HG02938 (cell line): ENCODE measurements at regions not wholly inside any gene's neighbourhood (a gene's known extent, or its start where the extent isn't known, plus 50 kb on each side); places are given as distances from the start of the nearest gene placed in this dataset.
"Not testable (repeated sequence)": the region's sequence is repeated elsewhere in the genome, so short reads cannot be mapped to it uniquely, and the experiment has no call there.

ENCODE experiments used
- ATAC-seq: cut with Tn5 transposase; IDR thresholded peaks from one replicate; pipeline ENCODE4 v1.9.1; 2021; ENCODE audit warnings: mild to moderate bottlenecking, moderate library complexity; ENCODE audit not compliant: unreplicated experiment

DNA sequence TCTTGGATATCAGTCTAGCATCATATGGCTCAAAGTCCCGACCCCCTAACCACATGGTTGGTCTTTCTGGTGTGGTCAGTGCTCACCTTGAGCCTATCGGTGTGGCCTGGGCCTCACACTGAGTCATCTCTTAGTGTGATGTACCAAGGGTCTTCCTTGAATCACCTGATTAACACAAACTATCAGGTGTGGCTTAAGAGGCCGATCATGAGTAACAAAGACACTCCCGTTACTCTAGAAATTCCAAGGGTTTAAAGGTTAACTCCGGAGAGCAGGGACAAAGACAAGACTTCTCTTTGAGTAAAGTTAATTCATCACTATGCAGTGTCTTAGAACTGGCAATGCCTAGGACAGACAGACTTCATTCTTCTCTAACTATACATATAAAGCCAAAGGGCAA, 52.3 kb upstream of the ARMC3 start:
- ATAC-seq = no peak

GRCh38 chr10:22874189-22874854, 53.5 kb upstream of the ARMC3 start:
- ATAC-seq = no peak

GRCh38 chr10:22856444-22857074, 71.3 kb upstream of the ARMC3 start:
- ATAC-seq = peak; percentile 67

DNA sequence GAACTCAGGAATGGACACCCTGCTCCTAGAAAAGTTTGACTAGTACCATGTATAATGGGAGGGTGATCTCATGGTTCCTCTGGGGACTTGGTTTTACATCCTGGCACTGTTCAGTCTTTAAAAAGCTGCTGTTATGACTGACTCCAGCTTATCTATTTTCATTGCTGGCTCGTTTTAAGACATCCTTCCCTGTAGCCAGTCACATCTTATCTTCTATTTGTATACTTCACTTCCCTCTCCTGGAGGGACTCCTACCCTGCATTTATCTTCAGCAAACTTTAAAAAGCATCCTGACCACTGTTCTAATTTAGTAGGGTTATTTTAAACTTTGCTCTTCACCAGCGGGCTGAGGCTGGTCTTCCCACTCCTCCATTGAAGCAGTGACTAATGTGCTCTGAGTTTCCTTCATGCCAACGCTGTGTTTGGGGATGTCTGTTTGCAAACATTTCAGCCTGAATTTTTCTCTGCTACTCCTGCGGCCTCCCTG, 72.9 kb upstream of the ARMC3 start:
- no peak for ATAC-seq

GRCh38 chr10:22853906-22854447, 73.9 kb upstream of the ARMC3 start:
- no peak for ATAC-seq

DNA sequence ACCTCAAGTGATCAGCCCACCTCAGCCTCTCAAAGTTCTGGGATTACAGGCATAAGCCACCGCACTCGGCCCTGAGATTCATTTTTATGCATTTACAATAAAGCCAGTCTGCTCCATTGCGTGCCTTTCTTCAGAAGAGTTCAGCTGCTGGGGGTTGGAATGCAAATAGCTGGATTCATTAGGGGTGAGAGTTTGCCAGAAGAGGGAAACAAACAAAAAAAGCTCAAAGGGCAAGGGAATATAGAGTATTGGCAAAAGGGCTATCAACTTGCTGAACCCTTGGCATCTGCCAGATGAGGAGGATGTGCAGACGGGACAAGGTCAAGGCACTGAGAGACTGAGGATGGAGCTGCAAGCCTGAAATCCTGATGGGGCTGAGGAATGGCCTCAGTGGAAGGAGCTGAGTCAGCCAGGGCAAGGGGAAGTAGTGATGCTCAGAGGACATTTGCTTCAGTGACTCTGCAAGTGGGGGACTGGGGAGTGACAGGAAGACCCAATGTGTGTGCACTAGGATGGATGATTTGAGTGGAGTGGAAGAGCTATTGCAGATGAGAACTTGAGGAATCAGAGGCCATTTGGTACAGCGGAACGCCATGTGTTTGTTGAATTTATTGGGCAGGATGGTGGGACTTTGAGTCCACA, 75.0 kb upstream of the ARMC3 start:
- no peak for ATAC-seq

GRCh38 chr10:22851865-22852239, 76.0 kb upstream of the ARMC3 start:
- ATAC-seq = no peak

GRCh38 chr10:22850541-22850940, 77.3 kb upstream of the ARMC3 start:
- no peak for ATAC-seq

GRCh38 chr10:22849077-22849805, 78.6 kb upstream of the ARMC3 start:
- ATAC-seq = no peak

DNA sequence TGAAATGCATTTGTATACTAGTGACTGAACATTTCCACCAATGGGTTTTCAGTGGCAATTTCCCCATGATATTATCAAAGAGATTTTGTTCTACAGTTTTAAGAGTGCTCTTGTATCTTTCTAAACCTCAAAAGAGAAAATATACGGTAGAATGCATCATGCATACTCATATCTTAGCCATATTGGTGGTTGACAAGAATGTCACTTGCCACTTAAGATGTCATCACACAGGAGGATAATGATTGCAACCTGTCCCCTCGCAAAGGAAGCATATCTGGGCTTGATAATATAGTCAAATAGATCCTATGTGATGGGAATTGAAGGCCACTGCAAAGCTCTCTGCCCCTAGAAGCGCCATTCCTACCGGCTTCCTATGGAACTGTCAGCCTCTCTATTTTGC, 79.3 kb upstream of the ARMC3 start:
- no peak for ATAC-seq

- ATAC-seq = no peak
These were observed 81.6 kb upstream of the ARMC3 start for GRCh38 chr10:22846294-22846693.

- no peak for ATAC-seq
These were observed 88.2 kb upstream of the ARMC3 start for GRCh38 chr10:22839639-22840038.

- ATAC-seq = no peak
These were observed 90.1 kb upstream of the ARMC3 start for GRCh38 chr10:22837771-22838170.

DNA sequence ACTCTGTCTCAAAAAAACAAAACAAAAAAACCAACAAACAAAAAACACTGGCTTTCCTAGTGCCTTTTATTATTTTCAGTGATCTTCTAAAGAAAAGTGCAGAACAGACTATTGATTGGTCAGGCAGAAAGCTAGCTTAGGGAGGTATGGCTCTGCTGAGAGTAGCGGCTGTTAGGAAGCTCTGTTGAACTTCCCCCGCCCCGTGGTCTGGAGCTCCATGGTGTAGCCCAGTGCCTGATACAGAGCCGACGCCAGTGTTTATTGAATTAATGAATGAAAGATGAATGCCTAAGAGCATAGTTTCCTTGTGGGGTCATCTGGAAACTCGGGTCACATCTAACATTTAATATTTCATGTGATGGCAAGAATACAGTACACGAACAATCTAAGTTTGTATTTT, 90.5 kb upstream of the ARMC3 start:
- ATAC-seq = no peak

- no peak for ATAC-seq
These were observed 93.4 kb upstream of the ARMC3 start for GRCh38 chr10:22834471-22834870.

DNA sequence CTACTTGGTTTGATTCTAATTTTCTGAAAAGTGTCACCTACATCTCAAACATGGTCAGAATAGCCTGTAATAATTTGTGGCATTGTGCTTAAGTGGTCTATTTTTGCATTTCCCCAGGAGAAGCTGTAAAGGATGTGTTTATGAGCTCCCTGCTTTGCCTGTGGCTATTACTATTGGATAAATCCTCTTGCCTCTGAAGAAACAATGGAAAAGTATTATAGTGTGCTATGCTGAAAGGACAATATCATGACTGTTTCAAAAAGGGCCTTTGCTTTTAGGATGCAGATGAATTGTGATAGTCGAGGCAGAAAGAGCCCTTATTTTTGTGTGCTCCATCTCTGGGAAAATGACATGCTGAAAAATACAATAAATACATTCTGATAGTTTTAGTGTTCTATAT, 94.1 kb upstream of the ARMC3 start:
- ATAC-seq = no peak

DNA sequence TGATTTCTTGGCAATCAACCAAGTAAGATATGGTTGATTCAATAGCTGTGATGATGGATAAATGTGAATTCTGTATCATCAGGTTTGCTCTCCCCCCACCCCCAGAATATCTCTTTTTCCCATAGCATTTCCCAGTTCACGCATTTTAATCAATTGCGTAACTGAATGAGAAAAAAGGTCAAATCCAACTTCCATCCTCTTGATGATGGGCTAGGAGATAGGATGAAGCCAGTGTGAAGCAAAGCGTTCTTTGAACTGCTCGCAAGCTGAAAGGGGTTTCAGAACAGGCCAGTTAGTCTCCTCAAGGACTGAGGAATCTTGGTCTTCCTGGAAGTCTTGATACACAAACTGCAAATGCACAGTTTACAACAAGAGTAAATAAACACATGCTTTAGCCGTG, 94.5 kb upstream of the ARMC3 start:
- ATAC-seq = no peak

DNA sequence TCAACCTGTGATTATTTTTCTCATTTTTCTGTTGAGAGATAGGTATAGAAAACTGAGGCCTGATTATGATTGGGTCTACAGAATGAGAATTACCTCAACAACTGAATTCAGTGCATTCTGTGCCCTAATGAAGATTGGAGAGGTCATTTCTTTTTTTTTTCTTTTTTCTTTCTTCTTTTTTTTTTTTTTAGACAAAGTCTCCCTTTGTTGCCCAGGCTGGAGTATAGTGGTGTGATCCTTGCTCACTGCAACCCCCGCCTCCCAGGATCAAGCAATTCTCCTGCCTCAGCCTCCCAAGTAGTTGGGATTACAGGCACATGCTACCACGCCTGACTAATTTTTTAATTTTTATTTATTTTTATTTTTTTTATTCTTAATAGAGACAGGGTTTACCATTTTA, 95.0 kb upstream of the ARMC3 start:
- ATAC-seq = no peak

GRCh38 chr10:22832066-22832602, 95.7 kb upstream of the ARMC3 start:
- ATAC-seq = no peak

DNA sequence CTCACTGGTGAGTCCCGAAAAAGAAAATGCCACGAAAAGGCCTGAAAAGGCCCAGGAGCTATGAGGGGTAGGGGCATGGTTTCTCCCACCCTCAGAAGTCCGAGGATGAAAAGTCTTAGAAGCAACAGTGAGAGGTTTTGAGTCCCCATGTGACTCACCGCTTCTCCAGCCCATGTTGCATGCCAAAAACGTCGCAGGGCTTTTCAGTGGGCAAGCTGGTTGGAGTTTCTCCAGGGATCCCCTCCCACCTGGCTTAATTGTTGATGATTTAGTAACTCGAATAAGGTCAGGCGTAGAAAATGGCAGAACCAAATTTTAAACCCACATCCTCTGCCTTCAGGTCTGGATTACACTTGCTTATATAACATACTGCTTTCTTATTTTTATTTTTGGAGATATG, 96.3 kb upstream of the ARMC3 start:
- ATAC-seq = no peak

DNA sequence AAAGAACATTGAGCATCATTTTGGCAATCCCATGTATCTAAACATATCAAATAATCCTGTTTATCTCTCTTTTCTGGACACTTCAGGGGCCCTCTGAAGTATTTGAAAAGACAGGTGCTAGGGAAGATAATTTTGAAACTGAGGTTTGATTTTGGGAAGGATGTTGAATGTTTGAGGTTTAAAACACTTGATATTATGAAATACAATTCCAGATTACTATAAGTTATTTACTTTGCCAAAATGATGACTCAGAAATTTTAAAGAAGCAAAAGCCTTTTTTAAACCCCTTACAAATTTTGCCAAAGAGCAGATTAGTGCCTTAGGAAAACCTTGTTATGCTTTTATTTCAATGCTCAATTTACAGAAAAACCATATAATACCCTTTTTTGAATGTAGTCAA, 99.1 kb upstream of the ARMC3 start:
- not testable (repeated sequence) for ATAC-seq
